Endothelial cell of umbilical vein (primary cell): ENCODE measurements at regions not wholly inside any gene's neighbourhood (a gene's known extent, or its start where the extent isn't known, plus 50 kb on each side); places are given as distances from the start of the nearest gene placed in this dataset.

Experiments used
- BruUV-seq: library from RNA; stranded (reverse); fragments of 400-500 nt; replicated peaks from 2 replicates; lab custom pipeline; 2021; lab: Mats Ljungman, UMichigan
- CTCF ChIA-PET: fragments of 300-600, 350-600 bp; sonication (Branson Sonifier 250); formaldehyde crosslinking; loops from one replicate; lab custom pipeline; 2021; ENCODE audit warnings: antibody characterized with exemption, inconsistent platforms; lab: Charles Lee
- POLR2A ChIA-PET: fragments of 300-600, 350-600 bp; sonication (Branson Sonifier 250); formaldehyde crosslinking; loops from one replicate; lab custom pipeline; 2021; ENCODE audit warnings: antibody characterized with exemption, inconsistent platforms; lab: Charles Lee
- DNase-seq: peaks from one replicate; pipeline ENCODE4 v3.0.0-alpha.2; 2011; ENCODE audit warnings: low read depth, low spot score
- FAIRE-seq: peaks from 2 replicates; lab custom pipeline; 2011; peaks lifted over from hg19 to GRCh38; lab: Jason Lieb, UNC
- H2AFZ ChIP-seq: 2 replicates; pipeline ENCODE4 v1.6.0; 2012; ENCODE audit warnings: low read depth, low read length, control low read depth, inconsistent platforms
- H3K27ac ChIP-seq: 2 replicates; pipeline ENCODE4 v1.5.1; 2011; ENCODE audit warnings: low read depth, mild to moderate bottlenecking, control low read depth, low read length, moderate library complexity; ENCODE audit not compliant: insufficient read depth
- H3K27me3 ChIP-seq, 2 experiments: 2 replicates each; pipeline versions ENCODE4 v1.6.0 to v1.6.1; 2011; ENCODE audit warnings: low read length in 2 of 2, mixed read lengths in 1 of 2; ENCODE audit not compliant: control insufficient read depth in 2 of 2, insufficient read depth in 2 of 2
- H3K36me3 ChIP-seq, 2 experiments: 2 replicates in 1 of 2; 3 replicates in 1 of 2; pipeline ENCODE4 v1.5.1; 2011; ENCODE audit warnings: low read length in 2 of 2, mild to moderate bottlenecking in 1 of 2, moderate library complexity in 1 of 2; ENCODE audit not compliant: control insufficient read depth in 2 of 2, insufficient read depth in 2 of 2; ENCODE audit errors: extremely low read depth in 1 of 2
- H3K4me1 ChIP-seq: 3 replicates; pipeline ENCODE4 v1.5.1; 2011; ENCODE audit warnings: mild to moderate bottlenecking, low read length; ENCODE audit not compliant: control insufficient read depth, insufficient read depth; ENCODE audit errors: extremely low read depth
- H3K4me2 ChIP-seq: 2 replicates; pipeline ENCODE4 v1.6.1; 2011; ENCODE audit warnings: low read length, control low read depth, mixed read lengths; ENCODE audit not compliant: insufficient read depth
- H3K4me3 ChIP-seq, 3 experiments: fragments of 200-600 bp in 1 of 3; sonication (generic), shearing (Covaris generic) in 1 of 3; replicated peaks in 1 of 3; 2 replicates each; pipeline ENCODE4 v1.5.1; 2011 to 2016; ENCODE audit warnings: control low read depth in 3 of 3, low read length in 3 of 3, mild to moderate bottlenecking in 2 of 3, inconsistent platforms in 1 of 3, low read depth in 1 of 3, moderate library complexity in 1 of 3; ENCODE audit not compliant: insufficient read depth in 1 of 3
- H3K79me2 ChIP-seq: 2 replicates; pipeline ENCODE4 v1.6.0; 2012; ENCODE audit warnings: low read length, inconsistent platforms; ENCODE audit not compliant: control insufficient read depth, insufficient read depth
- H3K9ac ChIP-seq: replicated peaks from 2 replicates; pipeline ENCODE3; 2011; ENCODE audit warnings: low read length, control low read depth; ENCODE audit not compliant: insufficient read depth; ENCODE audit errors: extremely low read depth
- H3K9me1 ChIP-seq: replicated peaks from 3 replicates; pipeline ENCODE4 v1.6.0; 2011; ENCODE audit warnings: mild to moderate bottlenecking, low read length; ENCODE audit not compliant: control insufficient read depth, insufficient read depth; ENCODE audit errors: extremely low read depth
- H3K9me3 ChIP-seq: replicated peaks from 2 replicates; pipeline ENCODE4 v1.5.1; 2012; ENCODE audit warnings: low read length, inconsistent platforms; ENCODE audit not compliant: control insufficient read depth, insufficient read depth
- H4K20me1 ChIP-seq: replicated peaks from 2 replicates; pipeline ENCODE3; 2011; ENCODE audit warnings: mild to moderate bottlenecking, low read length; ENCODE audit not compliant: control insufficient read depth, insufficient read depth; ENCODE audit errors: extremely low read depth
- CTCF ChIP-seq, 2 donors: IDR thresholded peaks; 1 replicate in 1 of 2; 2 replicates in 1 of 2; pipeline ENCODE4 v1.5.1; 2011; ENCODE audit warnings: low read length in 2 of 2, mild to moderate bottlenecking in 2 of 2, moderate library complexity in 2 of 2, control low read depth in 1 of 2, inconsistent platforms in 1 of 2, low read depth in 1 of 2; ENCODE audit not compliant: insufficient read depth in 1 of 2; ENCODE audit errors: extremely low read depth in 1 of 2
- EZH2 ChIP-seq: IDR thresholded peaks from 2 replicates; pipeline ENCODE4 v1.6.1; 2012; ENCODE audit warnings: borderline replicate concordance, low read depth, mild to moderate bottlenecking, moderate library complexity, low read length, inconsistent platforms; ENCODE audit not compliant: severe bottlenecking
- FOS ChIP-seq: IDR thresholded peaks from 2 replicates; pipeline ENCODE4 v1.6.1; 2011; ENCODE audit warnings: mild to moderate bottlenecking, low read length, moderate library complexity, borderline replicate concordance; ENCODE audit not compliant: insufficient read depth
- GATA2 ChIP-seq: IDR thresholded peaks from 2 replicates; pipeline ENCODE4 v1.7.0; 2011; ENCODE audit warnings: low read depth, mild to moderate bottlenecking, moderate library complexity, mixed read lengths, low read length; ENCODE audit not compliant: insufficient read length, insufficient read depth
- JUN ChIP-seq: IDR thresholded peaks from 2 replicates; pipeline ENCODE4 v1.6.1; 2011; ENCODE audit warnings: borderline replicate concordance, low read depth; ENCODE audit not compliant: insufficient read length, insufficient read depth
- MYC ChIP-seq: IDR thresholded peaks from one replicate; pipeline ENCODE4 v1.6.1; 2011; ENCODE audit warnings: mild to moderate bottlenecking, low read depth, low read length
- POLR2A ChIP-seq: IDR thresholded peaks from 2 replicates; pipeline ENCODE4 v1.6.1; 2012; ENCODE audit warnings: low read depth, mild to moderate bottlenecking, control low read depth, low read length
- POLR2AphosphoS5 ChIP-seq: IDR thresholded peaks from 2 replicates; pipeline ENCODE4 v1.6.1; 2012; ENCODE audit warnings: low read depth, mild to moderate bottlenecking, control low read depth, low read length, moderate library complexity; ENCODE audit not compliant: insufficient read depth
- dilution Hi-C: fragments of 300-500 bp; cut with MboI; formaldehyde crosslinking; loops from one replicate; pipeline ENCODE4 v1.15.0; 2019; ENCODE audit warnings: low sequenced_read_pairs; ENCODE audit not compliant: extremely low pct_ligation_motif_present
- intact Hi-C: fragments of 100-400 bp; cut with micrococcal nuclease; formaldehyde crosslinking; loops from one replicate; pipeline ENCODE4 v1.10.0; 2022
- TF ChIP-seq, protein P1 (sequence below): IDR thresholded peaks from 2 replicates; pipeline ENCODE4 v1.6.1; 2011; ENCODE audit not compliant: insufficient read depth, insufficient read length

- Histone ChIP-seq H3K36me3 (no peaks in the 10 kb centered on the region), H3K27ac (no peak overlapping the region), H3K4me1 (no peaks in the 10 kb centered on the region), H4K20me1 (no peaks in the 10 kb centered on the region), H3K4me3 (no peak overlapping the region), H3K79me2 (no peaks in the 10 kb centered on the region), H2AFZ (no peak overlapping the region), H3K4me2 (no peak overlapping the region), H3K9me3 (no peaks in the 10 kb centered on the region), H3K9me1 (no peaks in the 10 kb centered on the region), H3K27me3 (no peaks in the 10 kb centered on the region), H3K9ac (no peak overlapping the region)
- no peak for TF ChIP-seq GATA2
- no peak for TF ChIP-seq CTCF (IDR thresholded peaks at IDR 0.05; ENCODE audit: extremely low read depth in 1 of 2, insufficient read depth in 1 of 2, low read depth in 1 of 2, low read length in 2 of 2)
- no peak for TF ChIP-seq EZH2
- TF ChIP-seq POLR2AphosphoS5 = no peak
- no peak for TF ChIP-seq MYC
- no TSS peak for BruUV-seq
- ChIA-PET POLR2A (no interaction called here), CTCF (no interaction called here)
- no peak for FAIRE-seq
- intact Hi-C loops (no loop called here), dilution Hi-C loops (no loop called here)
- no peak for DNase-seq
Observed at GRCh38 chr4:123186731-123187130, 209.9 kb upstream of the SPRY1 start.

- Histone ChIP-seq H3K27me3 (no peaks in the 10 kb centered on the region), H3K4me3 (no peak overlapping the region), H3K36me3 (no peaks in the 10 kb centered on the region), H3K9me1 (no peaks in the 10 kb centered on the region), H3K4me1 (no peaks in the 10 kb centered on the region), H3K9me3 (no peaks in the 10 kb centered on the region), H3K27ac (no peak overlapping the region), H3K79me2 (no peaks in the 10 kb centered on the region), H2AFZ (no peak overlapping the region), H4K20me1 (no peaks in the 10 kb centered on the region), H3K9ac (no peak overlapping the region), H3K4me2 (no peak overlapping the region)
- DNase-seq = no peak
- ChIA-PET POLR2A (no interaction called here), CTCF (no interaction called here)
- no peak for FAIRE-seq
- TF ChIP-seq POLR2AphosphoS5 (no peak), POLR2A (no peak), CTCF (IDR thresholded peaks at IDR 0.05; ENCODE audit: extremely low read depth in 1 of 2, insufficient read depth in 1 of 2, low read depth in 1 of 2, low read length in 2 of 2) (no peak), JUN (no peak), EZH2 (no peak), FOS (no peak), GATA2 (no peak), MYC (no peak)
- TF ChIP-seq, protein P1, sequence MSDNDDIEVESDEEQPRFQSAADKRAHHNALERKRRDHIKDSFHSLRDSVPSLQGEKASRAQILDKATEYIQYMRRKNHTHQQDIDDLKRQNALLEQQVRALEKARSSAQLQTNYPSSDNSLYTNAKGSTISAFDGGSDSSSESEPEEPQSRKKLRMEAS = no peak
- intact Hi-C loops (no loop called here), dilution Hi-C loops (no loop called here)
- no TSS peak for BruUV-seq
Observed at GRCh38 chr4:123190176-123190575, 206.4 kb upstream of the SPRY1 start.
